C4-2B (cell line): ENCODE measurements at regions not wholly inside any gene's neighbourhood (a gene's known extent, or its start where the extent isn't known, plus 50 kb on each side); places are given as distances from the start of the nearest gene placed in this dataset.

Experiments used
- H3K27ac ChIP-seq: fragments of 450-650 bp; 2 replicates; pipeline ENCODE4 v1.5.1; 2017
- CTCF ChIP-seq: fragments of 450-650 bp; conservative IDR thresholded peaks from 2 replicates; pipeline ENCODE4 v1.5.1; 2017; ENCODE audit warnings: mild to moderate bottlenecking
- ZFX ChIP-seq: fragments of 450-650 bp; IDR thresholded peaks from 2 replicates; pipeline ENCODE4 v1.6.1; 2017

GRCh38 chrX:38890326-38890725 lies 89.1 kb downstream of the MID1IP1 start:
- no peak for TF ChIP-seq ZFX
- no peak for TF ChIP-seq CTCF
- H3K27ac ChIP-seq: no peak overlapping the region

GRCh38 chrX:38890963-38891362 lies 89.7 kb downstream of the MID1IP1 start:
- no peak overlapping the region for H3K27ac ChIP-seq

GRCh38 chrX:38891641-38892413 lies 90.6 kb downstream of the MID1IP1 start:
- H3K27ac ChIP-seq: no peak overlapping the region
- TF ChIP-seq CTCF (no peak), ZFX (no peak)

More at GRCh38 chrX:38890963-38891362, 89.7 kb downstream of the MID1IP1 start:
- TF ChIP-seq ZFX: no peak
- no peak for TF ChIP-seq CTCF

- H3K27ac ChIP-seq: no peak overlapping the region
- TF ChIP-seq CTCF: no peak
- TF ChIP-seq ZFX: no peak
Measured at GRCh38 chrX:38893441-38893840, 92.2 kb downstream of the MID1IP1 start.

- TF ChIP-seq ZFX (no peak), CTCF (no peak)
- no peak overlapping the region for H3K27ac ChIP-seq
Measured at GRCh38 chrX:38895775-38896174, 94.5 kb downstream of the MID1IP1 start.

GRCh38 chrX:38896724-38897298 lies 95.6 kb downstream of the MID1IP1 start:
- TF ChIP-seq ZFX (no peak), CTCF (no peak)
- H3K27ac ChIP-seq: no peak overlapping the region

GRCh38 chrX:38898261-38898660 lies 97.0 kb downstream of the MID1IP1 start:
- TF ChIP-seq CTCF (no peak), ZFX (no peak)
- no peak overlapping the region for H3K27ac ChIP-seq
